ENCODE measurements at regions not wholly inside any gene's neighbourhood (a gene's known extent, or its start where the extent isn't known, plus 50 kb on each side); places are given as distances from the start of the nearest gene placed in this dataset.
"Not testable (repeated sequence)": the region's sequence is repeated elsewhere in the genome, so short reads cannot be mapped to it uniquely, and the experiment has no call there.

DNA sequence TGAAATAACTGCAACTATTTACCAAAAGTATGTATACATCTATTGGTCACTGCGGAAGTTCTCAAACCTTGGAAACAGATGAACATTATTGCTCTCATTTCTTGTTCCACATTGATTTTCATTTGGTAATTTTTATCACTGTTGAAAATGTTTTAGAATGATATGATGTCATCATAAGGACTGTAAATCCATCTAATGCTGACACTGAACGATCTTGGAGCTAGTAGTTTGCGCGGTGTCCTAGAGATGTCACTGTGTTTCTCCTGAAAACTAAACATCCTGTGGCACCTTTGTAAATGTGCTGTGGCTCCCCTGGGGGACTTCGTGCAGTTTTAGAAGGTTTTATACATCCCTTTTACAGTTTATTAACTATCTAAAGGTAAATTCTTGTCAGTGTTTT lies 73.5 kb downstream of the DNAJB9 start:
- DNase-seq (ENCODE audit: low read depth): no peak
- no peak for TF ChIP-seq CTCF (conservative IDR thresholded peaks at IDR 0.05; ENCODE audit: low read depth, low read length)
- H3K4me3 ChIP-seq (ENCODE audit: low read length): no peak overlapping the region

- no peak for TF ChIP-seq CTCF (conservative IDR thresholded peaks at IDR 0.05; ENCODE audit: low read depth, low read length)
- H3K4me3 ChIP-seq (ENCODE audit: low read length): no peak overlapping the region
- no peak for DNase-seq (ENCODE audit: low read depth)
These were observed 79.3 kb downstream of the DNAJB9 start for GRCh38 chr7:108648989-108649388.

GRCh38 chr7:108650467-108650866 lies 80.8 kb downstream of the DNAJB9 start:
- no peak for TF ChIP-seq CTCF (conservative IDR thresholded peaks at IDR 0.05; ENCODE audit: low read depth, low read length)
- H3K4me3 ChIP-seq (ENCODE audit: low read length): no peak overlapping the region
- DNase-seq (ENCODE audit: low read depth): no peak

DNA sequence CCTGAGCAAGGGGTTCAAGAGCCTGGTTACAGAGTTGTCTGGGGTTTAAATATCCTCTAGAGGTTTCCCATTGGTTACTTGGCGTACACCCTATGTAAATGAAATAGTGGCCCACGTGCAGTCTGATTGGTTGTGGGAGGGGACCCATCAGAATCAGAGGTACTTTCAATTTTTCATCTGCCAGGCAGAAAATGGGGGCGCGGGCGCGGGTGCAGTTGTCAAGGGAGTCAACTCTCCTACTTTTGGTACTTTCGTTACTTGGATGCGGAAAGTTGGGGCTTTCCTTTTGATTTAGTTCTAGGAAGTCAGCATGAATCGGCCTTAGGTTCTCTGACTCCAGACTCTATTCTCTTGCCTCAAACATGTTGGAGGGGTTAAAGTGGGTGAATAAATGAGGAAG lies 83.2 kb downstream of the DNAJB9 start:
- DNase-seq (ENCODE audit: low read depth): no peak
- no peak overlapping the region for H3K4me3 ChIP-seq (ENCODE audit: low read length)
- no peak for TF ChIP-seq CTCF (conservative IDR thresholded peaks at IDR 0.05; ENCODE audit: low read depth, low read length)

DNA sequence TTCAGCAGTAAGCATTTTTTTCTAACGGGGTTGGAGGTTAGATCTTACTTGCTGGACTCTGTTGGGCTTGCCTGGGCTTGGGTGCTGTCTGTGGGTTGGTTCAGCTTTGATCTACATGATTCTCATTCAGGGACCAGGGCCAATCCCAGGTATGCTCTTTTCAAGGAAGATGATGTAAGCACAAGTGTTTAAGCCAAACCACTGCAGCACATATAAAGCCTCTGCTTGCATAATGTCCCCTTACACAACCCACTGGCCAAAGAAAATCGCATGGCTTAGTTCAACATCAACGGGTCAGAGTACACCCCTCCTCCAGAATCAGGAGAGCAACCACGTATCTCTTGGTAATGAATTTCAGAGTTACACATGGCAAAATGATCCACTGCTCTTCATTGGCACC lies 83.9 kb downstream of the DNAJB9 start:
- no peak overlapping the region for H3K4me3 ChIP-seq (ENCODE audit: low read length)
- no peak for DNase-seq (ENCODE audit: low read depth)
- no peak for TF ChIP-seq CTCF (conservative IDR thresholded peaks at IDR 0.05; ENCODE audit: low read depth, low read length)

DNA sequence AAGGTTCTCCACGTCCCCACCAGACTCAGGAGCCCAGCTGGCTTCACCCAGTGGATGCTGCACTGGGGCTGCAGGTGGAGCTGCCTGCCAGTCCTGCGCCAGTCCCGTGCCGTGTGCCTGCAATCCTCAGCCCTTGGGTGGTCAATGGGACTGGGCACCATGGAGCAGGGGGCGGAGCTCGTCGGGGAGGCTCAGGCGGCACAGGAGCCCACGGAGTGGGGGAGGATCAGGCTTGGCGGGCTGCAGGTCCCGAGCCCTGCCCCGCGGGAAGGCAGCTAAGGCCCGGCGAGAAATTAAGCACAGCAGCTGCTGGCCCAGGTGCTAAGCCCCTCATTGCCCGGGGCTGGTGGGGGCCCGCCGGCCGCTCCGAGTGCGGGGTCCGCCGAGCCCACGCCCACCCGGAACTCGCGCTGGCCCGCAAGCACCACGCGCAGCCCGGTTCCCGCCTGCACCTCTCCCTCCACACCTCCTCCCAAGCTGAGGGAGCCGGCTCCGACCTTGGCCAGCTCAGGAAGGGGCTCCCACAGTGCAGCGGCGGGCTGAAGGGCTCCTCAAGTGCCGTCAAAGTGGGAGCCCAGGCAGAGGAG lies 87.6 kb downstream of the DNAJB9 start:
- H3K4me3 ChIP-seq (ENCODE audit: low read length); DNase-seq (ENCODE audit: low read depth): not testable (repeated sequence)

DNA sequence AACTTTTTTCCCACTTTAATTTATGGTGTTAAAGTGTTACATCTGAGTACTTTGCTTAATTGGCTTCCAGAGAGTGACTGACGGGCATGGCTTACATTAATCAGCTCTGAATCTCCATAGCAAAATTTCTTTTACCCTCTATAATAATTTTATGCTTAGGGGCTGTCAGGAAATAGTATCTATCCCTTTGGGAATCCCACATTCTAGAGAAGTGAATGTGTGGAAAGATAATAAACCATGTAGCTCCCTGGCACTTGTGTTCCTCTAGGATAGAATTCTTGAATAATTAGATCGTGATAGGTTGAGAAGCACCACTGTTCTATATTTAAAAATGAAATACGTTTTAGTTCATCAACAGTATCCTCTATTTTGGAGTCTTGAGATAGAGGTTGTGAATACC lies 89.6 kb downstream of the DNAJB9 start:
- no peak overlapping the region for H3K4me3 ChIP-seq (ENCODE audit: low read length)
- no peak for DNase-seq (ENCODE audit: low read depth)
- TF ChIP-seq CTCF (conservative IDR thresholded peaks at IDR 0.05; ENCODE audit: low read depth, low read length): no peak

- H3K4me3 ChIP-seq (ENCODE audit: low read length): no peak overlapping the region
- DNase-seq (ENCODE audit: low read depth): no peak
- TF ChIP-seq CTCF (conservative IDR thresholded peaks at IDR 0.05; ENCODE audit: low read depth, low read length): no peak
These were observed 90.2 kb downstream of the DNAJB9 start for GRCh38 chr7:108659867-108660266.
